A549 (cell line): ENCODE measurements at regions not wholly inside any gene's neighbourhood (a gene's known extent, or its start where the extent isn't known, plus 50 kb on each side); places are given as distances from the start of the nearest gene placed in this dataset.

Experiments used
- ATAC-seq, 2 experiments: fragments of 200-7000 bp in 1 of 2; fragments of >200 bp in 1 of 2; cut with Nextera tagmentation in 1 of 2; cut with Tn5 transposase in 1 of 2; 3 replicates each; pipeline versions ENCODE4 v1.8.0 to v1.9.1; 2018 to 2020; ENCODE audit warnings: mild to moderate bottlenecking in 1 of 2, moderate library complexity in 1 of 2
- CTCF ChIA-PET: fragments of 300-600 bp; sonication (Branson Sonifier 250); formaldehyde crosslinking; extraction: SDS; loops from one replicate; lab custom pipeline; 2021; ENCODE audit warnings: antibody characterized with exemption, inconsistent platforms; lab: Yijun Ruan, JAX
- POLR2A ChIA-PET: fragments of 350-600 bp; formaldehyde crosslinking; extraction: SDS; loops from one replicate; lab custom pipeline; 2021; ENCODE audit warnings: antibody characterized with exemption, inconsistent platforms; lab: Yijun Ruan, JAX
- DNase-seq, 2 experiments: peaks; one replicate each; pipeline versions ENCODE4 v3.0.0 to v3.0.0-alpha.2; 2011 to 2016; ENCODE audit warnings: low read depth in 1 of 2, low spot score in 1 of 2
- FAIRE-seq: peaks from 2 replicates; lab custom pipeline; 2011; peaks lifted over from hg19 to GRCh38; lab: Jason Lieb, UNC
- H3K27ac ChIP-seq, 2 experiments: fragments of >200 bp; sonication (Bioruptor Twin); formaldehyde crosslinking; 3 replicates each; pipeline ENCODE4 v1.5.1; 2016 to 2017
- H3K4me1 ChIP-seq: fragments of >200 bp; sonication (Bioruptor Twin); formaldehyde crosslinking; 3 replicates; pipeline ENCODE4 v1.6.1; 2016
- H3K4me2 ChIP-seq: fragments of >200 bp; sonication (Bioruptor Twin); formaldehyde crosslinking; 3 replicates; pipeline ENCODE4 v1.6.1; 2016
- H3K4me3 ChIP-seq: fragments of >200 bp; sonication (Bioruptor Twin); formaldehyde crosslinking; 3 replicates; pipeline ENCODE4 v1.5.1; 2016
- H3K9me3 ChIP-seq: fragments of >200 bp; sonication (Bioruptor Twin); formaldehyde crosslinking; 3 replicates; pipeline ENCODE4 v1.6.1; 2016
- CHD2 ChIP-seq: fragments of 150-350 bp; IDR thresholded peaks from 2 replicates; pipeline ENCODE4 v1.6.1; 2014; ENCODE audit warnings: low read length; ENCODE audit not compliant: partially characterized antibody
- CHD4 ChIP-seq: fragments of 200-600 bp; sonication (generic); IDR thresholded peaks from 2 replicates; pipeline ENCODE4 v1.6.1; 2016; ENCODE audit warnings: antibody characterized with exemption, mild to moderate bottlenecking, borderline replicate concordance
- EHMT2 ChIP-seq: fragments of 200-600 bp; sonication (generic); IDR thresholded peaks from 2 replicates; pipeline ENCODE4 v1.6.1; 2016; ENCODE audit warnings: antibody characterized with exemption, low read depth, mild to moderate bottlenecking, moderate library complexity
- HEYL ChIP-seq: fragments of 250-450 bp; sonication (Bioruptor Pico); IDR thresholded peaks from 2 replicates; pipeline ENCODE4 v1.8.0; 2021; ENCODE audit warnings: mild to moderate bottlenecking, moderate library complexity
- HOXA7 ChIP-seq: fragments of 250-450 bp; sonication (Bioruptor Pico); IDR thresholded peaks from 2 replicates; pipeline ENCODE4 v1.5.0; 2020; ENCODE audit warnings: mild to moderate bottlenecking, moderate library complexity
- JUNB ChIP-seq: fragments of >200 bp; sonication (Bioruptor Twin); formaldehyde crosslinking; IDR thresholded peaks from 2 replicates; pipeline ENCODE4 v1.6.1; 2016
- MAFK ChIP-seq: fragments of 450-650 bp; IDR thresholded peaks from 2 replicates; pipeline ENCODE4 v1.6.1; 2014; ENCODE audit not compliant: partially characterized antibody
- MAZ ChIP-seq: fragments of 150-350 bp; IDR thresholded peaks from 2 replicates; pipeline ENCODE4 v1.6.1; 2014; ENCODE audit warnings: antibody characterized with exemption, low read depth, low read length, borderline replicate concordance
- NPAS2 ChIP-seq: fragments of 250-450 bp; sonication (Bioruptor Pico); IDR thresholded peaks from 2 replicates; pipeline ENCODE4 v1.8.0; 2022; ENCODE audit warnings: mild to moderate bottlenecking, moderate library complexity, borderline replicate concordance
- RAD21 ChIP-seq, 2 experiments: fragments of >200 bp in 1 of 2; sonication (Bioruptor Twin) in 1 of 2; formaldehyde crosslinking in 1 of 2; IDR thresholded peaks in 1 of 2; conservative IDR thresholded peaks in 1 of 2; 2 replicates in 1 of 2; 3 replicates in 1 of 2; pipeline ENCODE4 v1.6.1; 2012 to 2018; ENCODE audit warnings: inconsistent platforms in 1 of 2
- RCOR1 ChIP-seq: fragments of 150-350 bp; IDR thresholded peaks from 2 replicates; pipeline ENCODE4 v1.6.1; 2014; ENCODE audit warnings: antibody characterized with exemption, low read length, low read depth
- SREBF2 ChIP-seq: fragments of 450-650 bp; IDR thresholded peaks from 2 replicates; pipeline ENCODE4 v1.6.1; 2014; ENCODE audit warnings: mild to moderate bottlenecking, moderate library complexity
- ZNF302 ChIP-seq: fragments of 250-450 bp; sonication (Bioruptor Pico); IDR thresholded peaks from 2 replicates; pipeline ENCODE4 v1.9.0; 2021; ENCODE audit warnings: inconsistent platforms, mild to moderate bottlenecking, moderate library complexity
- ZSCAN20 ChIP-seq: fragments of 250-450 bp; sonication (Bioruptor Pico); IDR thresholded peaks from 2 replicates; pipeline ENCODE4 v1.8.0; 2022; ENCODE audit warnings: mild to moderate bottlenecking, moderate library complexity
- WGBS: methylation state at CpG from one replicate; pipeline ENCODE4 v1.1.6; 2017; ENCODE audit errors: missing lambda C conversion rate; 5-methylcytosine and 5-hydroxymethylcytosine counted together
- TF ChIP-seq, protein P1 (sequence below): fragments of 200-600 bp; sonication (generic); IDR thresholded peaks from 2 replicates; pipeline ENCODE4 v1.6.1; 2016; ENCODE audit warnings: antibody characterized with exemption, mild to moderate bottlenecking, moderate library complexity
- TF ChIP-seq, protein P2 (sequence below): fragments of 250-450 bp; sonication (Bioruptor Pico); IDR thresholded peaks from 2 replicates; pipeline ENCODE4 v1.5.0; 2020; ENCODE audit warnings: low read depth, mild to moderate bottlenecking, moderate library complexity
- TF ChIP-seq, protein P3 (sequence below): fragments of 450-650 bp; IDR thresholded peaks from 2 replicates; pipeline ENCODE4 v1.6.1; 2014; ENCODE audit warnings: antibody characterized with exemption
- TF ChIP-seq, protein P4 (sequence below): fragments of 250-450 bp; sonication (Bioruptor Pico); IDR thresholded peaks from 2 replicates; pipeline ENCODE4 v1.5.0; 2021; ENCODE audit warnings: mild to moderate bottlenecking, moderate library complexity, borderline replicate concordance
- TF ChIP-seq, protein P5 (sequence below): fragments of >200 bp; sonication (Bioruptor Twin); formaldehyde crosslinking; IDR thresholded peaks from 2 replicates; pipeline ENCODE4 v1.6.1; 2016
- TF ChIP-seq, protein P6 (sequence below): fragments of >200 bp; sonication (Bioruptor Twin); formaldehyde crosslinking; IDR thresholded peaks from 3 replicates; pipeline ENCODE4 v1.6.1; 2016

DNA sequence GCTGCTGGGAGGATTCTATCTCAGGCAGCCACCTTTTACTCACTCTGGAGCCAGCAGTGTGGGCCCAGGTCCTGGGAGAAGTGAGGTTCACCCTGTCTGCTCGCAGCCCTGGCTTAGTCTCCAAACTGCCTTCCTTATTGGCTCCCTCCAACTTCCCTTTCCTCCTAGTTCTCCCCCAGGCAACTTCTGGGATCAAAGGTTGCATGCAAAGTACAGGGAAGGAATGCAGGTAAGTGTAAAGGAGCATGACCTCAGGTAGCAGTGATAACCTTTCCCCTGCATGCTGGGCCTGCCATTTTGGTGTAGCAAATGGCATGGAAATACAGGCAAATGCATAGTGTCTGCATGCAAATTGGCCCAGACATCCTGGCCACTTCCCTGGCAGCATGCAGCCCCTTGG lies 53.8 kb upstream of the ARAP3 start:
- ATAC-seq: no peak
- WGBS: 0% methylated on average over 1 of the region's 1 CpG

DNA sequence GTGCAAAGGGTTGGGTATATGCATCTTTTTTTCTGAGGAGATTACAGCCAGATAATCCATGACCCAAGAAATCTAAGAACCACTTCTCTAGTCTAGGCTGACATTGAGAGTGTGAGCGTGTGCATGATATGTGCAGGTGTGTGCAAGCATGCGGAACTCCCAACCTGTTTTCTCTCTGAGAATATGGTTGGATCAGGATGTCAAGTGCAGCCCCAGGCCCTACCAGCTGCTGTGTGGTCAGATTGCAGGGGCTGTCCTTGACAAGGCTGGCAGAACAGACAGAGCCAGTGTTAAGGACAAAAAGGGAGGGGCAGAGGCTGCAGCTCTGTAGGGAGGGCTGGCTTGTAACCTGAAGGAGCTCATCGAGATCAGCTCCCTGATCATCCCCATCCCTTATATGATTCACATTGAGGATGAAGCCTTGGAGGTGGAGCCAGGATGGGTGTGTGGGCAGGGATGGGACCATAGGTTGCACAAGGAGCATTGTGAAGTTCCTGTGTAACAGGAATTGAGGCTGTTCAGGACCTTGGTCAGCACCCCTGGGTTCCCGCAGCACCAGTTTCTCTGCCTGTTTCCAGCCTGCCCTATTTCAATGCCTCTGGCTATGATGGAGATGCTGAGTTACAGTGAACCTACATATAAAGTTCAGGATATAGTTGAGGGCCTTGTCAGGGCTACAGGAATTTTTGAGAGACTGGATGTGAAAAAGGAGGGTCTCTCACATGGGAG lies 52.6 kb upstream of the ARAP3 start:
- POLR2A ChIA-PET: no interaction called here
- FAIRE-seq: no peak
- CTCF ChIA-PET: interaction anchor here (1.1 to 1.7 kb wide), 2 partner anchors 32 to 226 kb away, joined by 3 to 5 read pairs; no protein-coding TSS in a partner anchor
- TF ChIP-seq JUNB (no peak), RAD21 (conservative IDR thresholded peaks at IDR 0.05 in 1 of 2, IDR thresholded peaks at IDR 0.05 in 1 of 2) (no peak), EHMT2 (peak; percentile 67; the same call in 1 of the 2 replicates)
- TF ChIP-seq, protein P1, sequence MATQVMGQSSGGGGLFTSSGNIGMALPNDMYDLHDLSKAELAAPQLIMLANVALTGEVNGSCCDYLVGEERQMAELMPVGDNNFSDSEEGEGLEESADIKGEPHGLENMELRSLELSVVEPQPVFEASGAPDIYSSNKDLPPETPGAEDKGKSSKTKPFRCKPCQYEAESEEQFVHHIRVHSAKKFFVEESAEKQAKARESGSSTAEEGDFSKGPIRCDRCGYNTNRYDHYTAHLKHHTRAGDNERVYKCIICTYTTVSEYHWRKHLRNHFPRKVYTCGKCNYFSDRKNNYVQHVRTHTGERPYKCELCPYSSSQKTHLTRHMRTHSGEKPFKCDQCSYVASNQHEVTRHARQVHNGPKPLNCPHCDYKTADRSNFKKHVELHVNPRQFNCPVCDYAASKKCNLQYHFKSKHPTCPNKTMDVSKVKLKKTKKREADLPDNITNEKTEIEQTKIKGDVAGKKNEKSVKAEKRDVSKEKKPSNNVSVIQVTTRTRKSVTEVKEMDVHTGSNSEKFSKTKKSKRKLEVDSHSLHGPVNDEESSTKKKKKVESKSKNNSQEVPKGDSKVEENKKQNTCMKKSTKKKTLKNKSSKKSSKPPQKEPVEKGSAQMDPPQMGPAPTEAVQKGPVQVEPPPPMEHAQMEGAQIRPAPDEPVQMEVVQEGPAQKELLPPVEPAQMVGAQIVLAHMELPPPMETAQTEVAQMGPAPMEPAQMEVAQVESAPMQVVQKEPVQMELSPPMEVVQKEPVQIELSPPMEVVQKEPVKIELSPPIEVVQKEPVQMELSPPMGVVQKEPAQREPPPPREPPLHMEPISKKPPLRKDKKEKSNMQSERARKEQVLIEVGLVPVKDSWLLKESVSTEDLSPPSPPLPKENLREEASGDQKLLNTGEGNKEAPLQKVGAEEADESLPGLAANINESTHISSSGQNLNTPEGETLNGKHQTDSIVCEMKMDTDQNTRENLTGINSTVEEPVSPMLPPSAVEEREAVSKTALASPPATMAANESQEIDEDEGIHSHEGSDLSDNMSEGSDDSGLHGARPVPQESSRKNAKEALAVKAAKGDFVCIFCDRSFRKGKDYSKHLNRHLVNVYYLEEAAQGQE: peak; percentile 96
- TF ChIP-seq, all 56 proteins: peak for 2
- DNase-seq (peak; percentile 36 to 54), ATAC-seq (peak; percentile 78 to 80)
- Histone ChIP-seq H3K4me1 (no peaks in the 10 kb centered on the region), H3K9me3 (no peaks in the 10 kb centered on the region), H3K27ac (no peak overlapping the region), H3K4me3 (no peak overlapping the region), H3K4me2 (no peak overlapping the region)
- 38% methylated on average over 4 of the region's 4 CpGs for WGBS

More for the DNA sequence above, 53.8 kb upstream of the ARAP3 start:
- TF ChIP-seq, protein P2, sequence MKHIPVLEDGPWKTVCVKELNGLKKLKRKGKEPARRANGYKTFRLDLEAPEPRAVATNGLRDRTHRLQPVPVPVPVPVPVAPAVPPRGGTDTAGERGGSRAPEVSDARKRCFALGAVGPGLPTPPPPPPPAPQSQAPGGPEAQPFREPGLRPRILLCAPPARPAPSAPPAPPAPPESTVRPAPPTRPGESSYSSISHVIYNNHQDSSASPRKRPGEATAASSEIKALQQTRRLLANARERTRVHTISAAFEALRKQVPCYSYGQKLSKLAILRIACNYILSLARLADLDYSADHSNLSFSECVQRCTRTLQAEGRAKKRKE (CRISPR knock-in tag): no peak
- no peak for TF ChIP-seq MAFK
- TF ChIP-seq HEYL: no peak
- TF ChIP-seq SREBF2: no peak
- CTCF ChIA-PET: interaction anchor here (1.1 to 1.4 kb wide), 2 partner anchors 144 to 225 kb away, joined by 3 to 8 read pairs; no protein-coding TSS in a partner anchor
- POLR2A ChIA-PET: no interaction called here
- no peak for DNase-seq
- Histone ChIP-seq H3K4me1 (no peaks in the 10 kb centered on the region), H3K4me2 (no peak overlapping the region), H3K4me3 (no peak overlapping the region), H3K9me3 (no peaks in the 10 kb centered on the region), H3K27ac (no peak overlapping the region)
- FAIRE-seq: no peak

DNA sequence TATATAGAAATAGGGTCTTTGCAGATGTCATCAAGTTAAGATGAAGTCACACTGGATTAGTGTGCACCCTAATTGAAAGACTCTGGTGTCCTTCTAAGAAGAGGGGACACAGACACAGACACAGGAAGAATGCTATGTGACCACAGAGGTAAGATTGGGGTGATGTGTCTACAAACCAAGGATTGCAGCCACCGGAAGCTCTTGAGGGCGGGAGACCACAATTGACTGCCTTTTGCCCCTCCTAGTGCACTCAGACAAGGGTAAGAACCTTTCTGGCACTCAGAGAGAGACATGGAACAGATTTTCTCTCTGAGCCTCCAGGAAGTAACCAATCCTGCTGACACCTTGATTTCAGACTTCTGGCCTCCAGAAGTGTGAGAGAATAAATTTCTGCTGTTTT lies 51.2 kb upstream of the ARAP3 start:
- 0% methylated on average over 2 of the region's 2 CpGs for WGBS
- DNase-seq: no peak
- TF ChIP-seq MAZ (no peak), EHMT2 (no peak), RCOR1 (no peak), ZNF302 (CRISPR knock-in tag) (no peak), HOXA7 (CRISPR knock-in tag) (no peak), CHD4 (no peak), CHD2 (no peak), ZSCAN20 (CRISPR knock-in tag) (no peak), NPAS2 (no peak)
- TF ChIP-seq, protein P3, sequence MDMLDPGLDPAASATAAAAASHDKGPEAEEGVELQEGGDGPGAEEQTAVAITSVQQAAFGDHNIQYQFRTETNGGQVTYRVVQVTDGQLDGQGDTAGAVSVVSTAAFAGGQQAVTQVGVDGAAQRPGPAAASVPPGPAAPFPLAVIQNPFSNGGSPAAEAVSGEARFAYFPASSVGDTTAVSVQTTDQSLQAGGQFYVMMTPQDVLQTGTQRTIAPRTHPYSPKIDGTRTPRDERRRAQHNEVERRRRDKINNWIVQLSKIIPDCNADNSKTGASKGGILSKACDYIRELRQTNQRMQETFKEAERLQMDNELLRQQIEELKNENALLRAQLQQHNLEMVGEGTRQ: no peak
- TF ChIP-seq, protein P4, sequence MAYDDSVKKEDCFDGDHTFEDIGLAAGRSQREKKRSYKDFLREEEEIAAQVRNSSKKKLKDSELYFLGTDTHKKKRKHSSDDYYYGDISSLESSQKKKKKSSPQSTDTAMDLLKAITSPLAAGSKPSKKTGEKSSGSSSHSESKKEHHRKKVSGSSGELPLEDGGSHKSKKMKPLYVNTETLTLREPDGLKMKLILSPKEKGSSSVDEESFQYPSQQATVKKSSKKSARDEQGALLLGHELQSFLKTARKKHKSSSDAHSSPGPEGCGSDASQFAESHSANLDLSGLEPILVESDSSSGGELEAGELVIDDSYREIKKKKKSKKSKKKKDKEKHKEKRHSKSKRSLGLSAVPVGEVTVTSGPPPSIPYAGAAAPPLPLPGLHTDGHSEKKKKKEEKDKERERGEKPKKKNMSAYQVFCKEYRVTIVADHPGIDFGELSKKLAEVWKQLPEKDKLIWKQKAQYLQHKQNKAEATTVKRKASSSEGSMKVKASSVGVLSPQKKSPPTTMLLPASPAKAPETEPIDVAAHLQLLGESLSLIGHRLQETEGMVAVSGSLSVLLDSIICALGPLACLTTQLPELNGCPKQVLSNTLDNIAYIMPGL (CRISPR knock-in tag): no peak
- TF ChIP-seq, protein P5, sequence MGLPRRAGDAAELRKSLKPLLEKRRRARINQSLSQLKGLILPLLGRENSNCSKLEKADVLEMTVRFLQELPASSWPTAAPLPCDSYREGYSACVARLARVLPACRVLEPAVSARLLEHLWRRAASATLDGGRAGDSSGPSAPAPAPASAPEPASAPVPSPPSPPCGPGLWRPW: no peak
- TF ChIP-seq, protein P6, sequence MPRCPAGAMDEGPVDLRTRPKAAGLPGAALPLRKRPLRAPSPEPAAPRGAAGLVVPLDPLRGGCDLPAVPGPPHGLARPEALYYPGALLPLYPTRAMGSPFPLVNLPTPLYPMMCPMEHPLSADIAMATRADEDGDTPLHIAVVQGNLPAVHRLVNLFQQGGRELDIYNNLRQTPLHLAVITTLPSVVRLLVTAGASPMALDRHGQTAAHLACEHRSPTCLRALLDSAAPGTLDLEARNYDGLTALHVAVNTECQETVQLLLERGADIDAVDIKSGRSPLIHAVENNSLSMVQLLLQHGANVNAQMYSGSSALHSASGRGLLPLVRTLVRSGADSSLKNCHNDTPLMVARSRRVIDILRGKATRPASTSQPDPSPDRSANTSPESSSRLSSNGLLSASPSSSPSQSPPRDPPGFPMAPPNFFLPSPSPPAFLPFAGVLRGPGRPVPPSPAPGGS: no peak
- TF ChIP-seq, all 56 proteins: peak for 0
- Histone ChIP-seq H3K4me2 (no peak overlapping the region), H3K4me3 (no peak overlapping the region), H3K4me1 (no peaks in the 10 kb centered on the region), H3K27ac (no peak overlapping the region), H3K9me3 (no peaks in the 10 kb centered on the region)
- ChIA-PET POLR2A (no interaction called here), CTCF (interaction anchor here (1.7 to 2.0 kb wide), 2 partner anchors 9 to 31 kb away, joined by 5 to 8 read pairs; no protein-coding TSS in a partner anchor)
- no peak for ATAC-seq
- no peak for FAIRE-seq
